HG03460 (cell line): ENCODE measurements at regions not wholly inside any gene's neighbourhood (a gene's known extent, or its start where the extent isn't known, plus 50 kb on each side); places are given as distances from the start of the nearest gene placed in this dataset.

Experiments used
- ATAC-seq: cut with Tn5 transposase; IDR thresholded peaks from one replicate; pipeline ENCODE4 v1.9.1; 2021; ENCODE audit not compliant: unreplicated experiment

DNA sequence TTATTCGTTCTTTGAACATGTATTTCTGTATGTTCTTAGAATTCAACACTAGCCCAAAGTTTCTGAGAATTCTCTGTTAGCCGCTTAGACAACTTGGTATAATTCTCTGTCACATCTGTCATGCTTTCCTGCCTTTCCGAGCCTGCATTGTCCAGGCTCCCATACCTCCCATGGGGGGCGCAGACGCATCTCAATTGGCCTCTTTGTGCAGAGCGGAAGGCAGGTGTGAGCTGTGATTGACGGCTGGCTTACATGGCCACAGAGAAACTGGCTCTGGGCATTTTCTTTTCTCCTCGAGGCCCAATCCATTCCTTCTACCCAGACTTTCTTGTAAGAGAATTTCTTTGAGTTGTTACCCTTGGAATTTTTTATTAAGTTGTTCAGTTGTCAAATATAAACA lies 132.7 kb upstream of the SESN3 start:
- no peak for ATAC-seq

DNA sequence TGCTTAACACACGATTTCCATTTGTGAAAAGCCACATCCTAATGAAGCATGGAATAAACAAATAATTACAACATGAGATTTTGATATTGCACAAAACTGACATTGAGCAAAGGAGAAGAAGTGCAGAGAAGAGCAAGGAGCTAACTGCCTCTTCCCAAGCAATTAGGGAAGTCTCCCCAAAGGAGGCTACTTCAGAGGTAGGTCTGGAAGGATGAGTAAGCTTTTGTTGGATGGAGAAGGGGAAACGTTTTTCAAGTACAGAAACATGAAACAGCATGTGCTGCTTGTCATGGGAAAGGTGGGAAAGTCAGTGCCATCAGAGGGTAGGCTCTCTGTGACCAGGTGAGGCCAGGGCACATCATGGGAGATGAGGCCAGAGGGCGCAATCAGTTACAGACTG lies 132.2 kb upstream of the SESN3 start:
- ATAC-seq, result no peak

DNA sequence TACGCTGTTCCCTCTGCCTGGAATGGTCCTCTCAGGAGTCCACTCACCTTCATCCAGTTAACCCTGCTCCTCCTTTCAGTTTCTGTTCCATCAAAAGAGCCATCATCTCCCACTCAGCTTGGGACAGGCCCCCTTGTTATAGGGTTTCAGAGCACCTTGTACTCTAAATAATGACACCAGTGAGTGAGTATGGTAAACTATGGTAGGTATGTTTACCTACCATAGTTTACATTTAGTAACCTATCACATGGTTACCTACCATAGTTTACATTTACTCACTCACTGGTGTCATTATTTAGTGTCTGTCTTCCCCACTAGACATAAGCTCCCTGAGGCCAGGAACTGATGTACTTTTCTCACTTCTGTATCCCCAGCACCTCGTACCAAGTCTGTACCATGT lies 130.2 kb upstream of the SESN3 start:
- no peak for ATAC-seq

DNA sequence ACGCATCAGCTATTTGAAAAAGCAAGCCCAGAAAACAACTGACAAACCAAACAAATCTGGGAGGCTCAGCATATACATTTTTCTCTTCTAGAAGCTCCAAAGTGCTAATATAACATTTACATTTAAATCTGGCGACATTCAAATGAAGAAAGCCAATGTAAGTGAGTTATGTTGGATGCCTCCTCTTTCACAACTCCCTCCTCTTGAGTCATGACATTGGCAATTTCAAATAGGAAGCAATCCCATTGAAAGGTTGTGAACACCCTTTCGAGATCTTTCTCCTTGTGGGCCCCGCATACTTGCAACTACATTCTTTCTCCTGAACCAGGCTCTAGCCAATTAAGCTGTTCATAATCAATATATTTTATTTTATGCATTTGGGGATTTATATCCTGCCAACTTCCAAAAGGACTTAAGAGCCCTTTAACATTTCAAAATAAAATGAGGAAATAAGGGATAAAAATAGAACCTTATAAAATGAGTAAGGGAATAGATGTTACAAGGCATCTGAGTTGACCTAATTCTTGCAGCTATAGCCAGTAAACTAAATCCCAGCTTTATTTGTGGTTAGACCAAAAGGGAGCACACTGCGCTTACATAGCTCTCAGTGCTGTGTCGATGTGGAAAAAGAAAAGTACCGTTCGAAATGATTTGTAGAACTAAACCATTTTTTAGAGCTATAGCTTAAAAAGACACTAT lies 129.5 kb upstream of the SESN3 start:
- no peak for ATAC-seq

DNA sequence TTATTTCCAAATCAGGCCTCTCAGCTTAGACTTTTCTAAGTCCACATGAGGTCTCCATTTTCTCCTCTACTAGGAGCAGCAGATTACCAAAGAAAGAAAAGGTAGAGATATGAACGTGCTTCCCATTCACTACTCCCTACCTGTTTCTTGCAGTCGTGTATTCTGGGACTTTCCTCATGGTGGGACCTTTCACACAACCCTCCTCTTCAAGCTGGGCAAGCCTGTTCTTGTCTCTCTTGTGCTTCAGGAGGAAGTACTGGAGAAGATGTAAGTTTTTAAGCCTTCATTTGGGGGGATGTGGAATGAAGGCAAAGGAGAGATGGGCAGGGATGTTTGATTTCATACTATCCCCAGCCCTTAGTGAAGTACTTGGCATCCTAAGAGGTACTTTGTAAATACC lies 128.8 kb upstream of the SESN3 start:
- no peak for ATAC-seq

DNA sequence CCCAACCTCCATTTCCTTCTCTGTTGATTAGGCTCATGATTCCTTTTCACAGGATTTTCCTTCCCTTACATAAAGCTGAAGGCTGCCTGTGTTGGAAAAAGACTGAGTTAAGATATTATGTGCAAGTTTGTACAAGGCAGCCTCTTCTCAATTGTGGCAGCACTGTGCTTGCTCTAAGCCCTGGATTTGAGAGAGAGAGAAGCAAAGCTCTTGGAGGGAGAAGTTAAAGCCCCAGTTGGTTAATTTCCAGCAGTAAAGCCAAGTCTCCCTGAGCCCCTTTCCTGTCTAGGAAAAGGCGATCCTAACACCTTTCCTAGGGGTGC lies 128.3 kb upstream of the SESN3 start:
- ATAC-seq, result no peak

DNA sequence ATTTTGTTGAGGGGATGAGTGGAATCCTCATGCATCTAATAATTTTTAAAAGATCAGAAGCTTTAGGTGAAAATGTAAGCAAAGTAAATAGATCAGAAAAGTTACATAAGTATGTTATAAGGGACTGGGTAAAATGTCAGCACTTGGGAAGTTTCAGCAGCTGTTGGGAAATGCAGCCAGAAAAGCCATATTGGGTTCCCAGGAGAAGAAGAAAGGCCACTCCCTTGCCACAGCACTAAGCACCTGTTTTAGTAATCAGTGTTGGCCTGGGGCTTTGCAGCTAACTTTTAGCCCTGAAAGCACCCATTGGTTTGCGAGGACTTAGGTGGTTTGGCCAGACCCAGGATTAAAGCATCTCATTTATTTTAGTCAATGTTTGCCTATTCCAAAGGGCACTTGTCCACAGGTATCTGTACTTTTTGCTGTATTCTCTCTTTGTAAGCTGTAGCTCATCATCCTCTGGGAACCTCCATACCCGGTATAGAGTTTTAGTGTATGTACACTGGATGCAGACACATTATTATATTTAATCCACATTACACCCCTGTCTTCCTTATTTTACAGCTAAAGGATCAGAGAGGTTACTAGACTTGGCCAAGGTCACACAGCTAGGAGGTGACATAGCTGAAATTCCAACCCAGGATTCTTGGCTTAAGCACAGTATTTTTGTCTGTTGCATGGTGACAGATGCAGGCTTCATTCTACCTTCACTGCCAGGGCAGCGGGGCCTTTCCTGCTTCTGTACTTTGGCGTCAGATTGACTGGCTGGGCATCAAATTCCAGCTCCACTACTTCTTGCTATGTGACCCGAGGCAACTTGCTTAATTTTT lies 127.7 kb upstream of the SESN3 start:
- ATAC-seq, result no peak

DNA sequence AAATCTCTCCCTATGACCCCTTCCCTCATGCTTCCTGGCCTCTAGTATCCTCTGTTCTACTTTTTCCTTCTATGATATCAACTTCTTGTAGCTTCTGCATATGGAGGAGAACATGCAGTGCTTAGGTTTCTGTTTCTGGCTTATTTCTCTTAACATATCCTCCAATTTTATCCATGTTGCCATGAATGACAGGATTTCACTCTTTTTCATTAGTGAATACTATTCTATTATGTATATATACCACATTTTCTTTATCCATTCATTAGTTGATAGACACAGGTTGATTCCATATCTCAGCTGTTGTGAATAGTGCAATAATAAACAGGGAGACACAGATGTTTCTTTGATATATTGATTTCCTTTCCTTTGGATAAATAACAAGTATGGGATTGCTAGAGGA lies 123.3 kb upstream of the SESN3 start:
- ATAC-seq, result no peak

DNA sequence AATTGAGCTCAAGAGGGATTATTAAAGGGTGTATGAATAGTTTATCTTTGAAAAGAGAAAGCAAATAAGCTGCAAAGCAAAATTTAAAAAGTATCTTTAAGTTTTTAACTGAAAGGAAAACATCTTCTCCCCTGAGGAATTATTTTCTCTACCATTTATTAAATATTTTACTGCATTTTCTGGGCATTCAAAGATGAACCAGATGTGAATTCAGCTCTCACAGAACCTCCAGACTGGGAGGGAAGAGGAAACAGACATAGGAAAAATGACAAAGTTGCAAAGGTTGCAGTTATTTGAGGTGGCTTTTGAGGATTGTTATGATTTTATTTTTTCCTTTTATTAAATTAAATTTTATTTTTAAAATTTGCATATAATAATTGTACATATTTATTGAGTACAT lies 122.7 kb upstream of the SESN3 start:
- no peak for ATAC-seq

DNA sequence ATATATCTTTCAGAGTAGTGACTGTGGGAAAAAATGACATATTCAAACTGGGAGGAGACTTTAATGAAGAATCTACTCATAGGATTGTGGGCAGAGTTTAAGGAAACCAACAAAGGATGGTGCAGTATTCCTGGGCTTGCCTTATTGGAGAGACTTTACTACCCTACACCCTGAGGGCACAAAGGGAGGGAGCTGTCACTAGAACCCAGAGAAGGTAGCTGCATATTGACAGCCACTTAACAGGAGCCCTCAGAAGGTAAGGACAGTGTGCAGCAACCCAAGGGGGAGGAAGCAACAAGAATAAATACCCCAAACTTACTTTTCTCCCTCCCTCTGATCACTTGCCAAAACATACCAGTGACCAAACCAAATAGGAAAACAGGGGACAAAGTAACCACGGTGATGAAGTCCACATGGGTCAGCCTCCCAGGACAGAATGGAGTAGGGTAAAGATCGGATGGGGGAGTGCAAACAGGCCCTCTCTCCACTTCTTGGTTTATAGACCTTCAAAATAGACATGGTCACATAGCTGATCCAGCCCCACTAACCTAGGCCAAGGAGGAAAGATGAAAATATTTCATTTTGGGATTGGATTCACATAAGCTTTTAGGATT lies 121.8 kb upstream of the SESN3 start:
- ATAC-seq, result no peak

DNA sequence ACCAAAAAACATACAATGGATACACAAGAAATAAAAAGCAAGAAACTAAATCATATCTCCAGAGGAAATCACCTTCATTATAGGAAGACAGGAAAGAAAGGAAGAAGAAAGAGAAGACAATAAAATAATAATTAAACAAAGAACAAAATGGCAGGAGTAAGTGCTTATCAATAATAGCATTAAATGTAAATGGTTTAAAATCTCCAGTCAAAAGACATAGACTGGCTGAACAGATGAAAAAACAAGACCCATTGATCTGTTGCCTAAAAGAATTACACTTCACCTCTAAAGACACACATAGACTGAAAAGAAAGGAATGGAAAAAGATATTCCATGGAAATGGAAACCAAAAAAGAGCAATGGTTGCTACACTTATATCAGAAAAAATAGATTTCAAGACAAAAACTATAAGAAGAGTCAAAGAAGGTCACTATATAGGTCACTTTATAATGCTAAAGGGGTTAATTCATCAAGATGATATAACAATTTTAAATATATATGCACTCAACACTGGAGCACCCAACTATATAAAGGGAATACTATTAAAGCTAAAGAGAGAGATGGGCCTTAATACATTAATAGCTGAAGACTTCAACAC lies 118.4 kb upstream of the SESN3 start:
- ATAC-seq, result no peak

DNA sequence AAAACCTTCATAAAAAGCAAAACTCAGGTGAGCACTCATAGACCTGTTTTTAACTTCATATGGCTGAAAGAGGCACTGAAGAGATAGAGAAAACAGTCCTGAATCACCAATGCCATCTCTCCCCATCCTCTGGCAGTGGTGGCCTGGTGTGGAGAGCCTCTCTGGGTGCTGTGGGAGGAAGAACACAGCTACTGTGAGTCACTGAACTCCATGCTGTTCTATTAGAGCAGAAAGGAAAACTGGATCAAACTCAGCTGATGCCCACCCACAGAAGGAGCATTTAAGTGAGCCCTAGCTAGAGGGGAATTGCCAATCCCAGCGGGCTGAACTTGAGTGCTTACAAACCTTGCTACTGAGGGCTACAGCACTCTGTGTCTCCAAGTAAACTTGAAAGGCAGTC lies 115.3 kb upstream of the SESN3 start:
- ATAC-seq, result no peak

DNA sequence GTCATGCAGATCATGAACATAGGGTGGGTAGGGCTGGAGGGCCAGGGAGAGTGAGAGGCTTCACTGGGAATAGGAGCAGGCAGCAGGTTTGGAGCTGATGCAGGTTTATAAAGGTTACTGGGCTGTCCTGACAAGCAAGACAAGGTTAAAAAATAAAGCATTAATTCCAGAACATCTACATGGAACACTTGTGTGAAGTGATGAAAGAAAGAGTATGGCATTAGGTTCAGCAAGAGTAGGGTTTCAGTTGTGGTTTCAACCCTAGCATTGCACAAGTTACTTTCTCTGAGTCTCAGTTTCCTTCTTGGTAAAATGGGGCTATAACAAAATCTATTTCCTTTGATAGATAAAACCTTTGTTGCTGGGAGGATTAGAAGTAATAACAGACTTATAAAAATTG lies 114.6 kb upstream of the SESN3 start:
- ATAC-seq, result no peak

DNA sequence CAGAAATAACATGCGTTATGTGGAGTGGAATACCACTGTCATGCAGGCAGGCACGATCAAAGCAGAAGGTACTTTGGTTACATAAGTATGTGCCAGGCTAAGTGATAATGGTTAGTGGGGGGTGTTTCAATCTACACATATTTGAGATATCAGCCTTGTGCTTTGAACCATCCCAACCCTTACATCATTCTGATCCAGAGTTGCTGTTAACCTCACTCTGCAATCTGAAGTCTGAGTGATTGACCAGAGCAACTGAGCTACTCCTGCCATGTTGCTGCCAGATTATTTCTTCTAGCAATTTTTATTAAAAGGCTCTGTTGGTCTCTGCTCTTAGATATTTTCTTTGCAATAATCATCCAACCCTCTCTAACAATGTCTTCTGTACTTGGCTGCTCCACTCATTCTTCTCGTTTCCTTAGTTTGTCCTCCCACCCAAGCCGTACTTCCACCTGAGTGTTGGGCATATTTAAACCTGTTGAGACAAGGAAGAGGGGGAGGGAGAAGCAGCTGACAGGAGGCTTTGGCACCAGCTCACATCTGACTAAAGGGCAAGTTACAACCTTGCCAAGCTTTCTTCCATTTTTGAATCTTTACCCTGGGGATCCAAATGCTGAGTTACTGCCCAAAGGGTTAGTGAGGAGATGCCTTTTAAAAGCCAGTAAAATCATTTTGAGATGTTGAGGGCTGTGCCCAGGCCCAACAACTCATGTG lies 114.1 kb upstream of the SESN3 start:
- ATAC-seq, result no peak

DNA sequence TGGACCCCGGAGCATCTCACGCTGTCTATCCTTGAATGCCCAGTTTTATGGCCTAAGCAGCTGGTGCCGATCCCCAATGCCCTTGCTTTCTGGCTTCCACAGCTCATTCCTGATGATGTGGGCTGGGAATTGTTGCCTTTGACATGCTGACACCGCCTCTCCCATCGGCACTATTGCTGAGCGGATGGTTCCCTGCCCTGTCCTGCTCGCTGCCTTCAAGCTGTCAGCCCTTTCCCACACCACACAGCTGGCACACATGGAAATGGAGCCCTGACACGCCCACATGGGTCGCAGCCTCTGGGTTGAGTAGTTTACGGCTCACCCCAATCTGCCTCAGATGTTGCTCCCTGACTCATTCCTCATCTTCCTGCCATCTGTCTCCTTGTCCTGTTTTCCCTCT lies 110.2 kb upstream of the SESN3 start:
- no peak for ATAC-seq

DNA sequence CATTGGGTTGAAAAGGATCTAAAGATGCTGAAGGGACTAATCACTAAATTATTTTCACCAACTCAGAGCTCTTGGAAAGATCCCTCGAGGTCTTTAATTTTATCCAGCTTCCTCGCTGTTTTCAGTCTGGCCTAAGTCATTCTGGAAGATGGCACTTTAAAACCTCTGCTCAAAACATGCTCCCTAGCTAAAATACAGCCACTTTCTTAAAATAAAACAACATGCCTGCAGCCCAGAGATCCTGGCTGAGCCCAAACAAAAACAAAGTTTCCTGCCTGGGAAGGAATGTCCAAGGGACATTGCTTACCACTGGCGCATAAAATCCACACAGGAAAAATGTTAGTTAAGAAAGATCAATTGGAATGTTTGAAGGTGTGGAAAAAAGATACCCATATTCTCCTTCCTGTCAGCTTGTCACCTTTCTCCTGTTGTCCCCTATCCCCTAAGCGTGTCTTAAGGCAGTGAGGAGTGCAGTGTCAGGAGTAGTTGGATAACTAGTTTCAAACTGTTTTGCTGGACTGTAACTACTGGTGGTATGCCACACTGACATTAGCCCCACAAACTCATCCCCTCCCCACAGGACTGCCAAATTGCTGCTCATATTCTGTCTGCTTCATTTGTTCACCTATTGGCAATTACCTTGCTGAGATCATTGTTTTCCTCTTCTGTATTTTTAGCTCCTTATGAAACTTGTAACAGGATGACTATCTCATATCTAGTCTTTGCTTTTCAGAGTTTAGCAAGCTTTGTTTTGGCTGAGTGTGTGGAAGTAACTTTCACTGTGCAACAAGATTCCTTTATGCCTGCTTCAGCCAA lies 108.3 kb upstream of the SESN3 start:
- no peak for ATAC-seq

DNA sequence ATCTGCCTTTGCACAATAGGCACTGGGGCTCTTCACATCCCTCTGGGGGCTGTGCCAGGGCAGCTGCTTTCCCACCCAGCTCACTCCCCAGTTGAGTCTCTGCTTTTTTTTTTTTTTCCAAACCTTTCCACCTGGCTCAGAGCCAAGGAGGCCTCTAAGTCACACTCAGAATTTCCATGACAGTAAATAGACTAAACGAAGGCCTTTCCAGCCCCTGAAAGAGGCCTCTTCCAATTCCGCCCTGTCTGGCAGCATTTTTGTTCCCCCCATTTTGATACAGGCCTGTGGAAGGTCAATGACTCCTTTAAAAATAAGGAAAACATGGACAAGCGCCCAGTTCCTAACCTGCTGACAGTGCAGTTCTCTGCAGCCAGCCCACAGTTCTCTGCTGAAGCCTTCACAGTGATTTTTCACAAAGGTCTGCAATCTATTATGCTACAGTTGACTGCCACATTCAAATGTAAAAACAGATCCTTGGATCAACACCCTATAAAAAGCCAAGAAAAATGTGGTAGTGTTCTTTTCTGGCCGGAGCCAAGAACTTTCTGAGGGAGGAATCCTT lies 107.5 kb upstream of the SESN3 start:
- ATAC-seq, result no peak

DNA sequence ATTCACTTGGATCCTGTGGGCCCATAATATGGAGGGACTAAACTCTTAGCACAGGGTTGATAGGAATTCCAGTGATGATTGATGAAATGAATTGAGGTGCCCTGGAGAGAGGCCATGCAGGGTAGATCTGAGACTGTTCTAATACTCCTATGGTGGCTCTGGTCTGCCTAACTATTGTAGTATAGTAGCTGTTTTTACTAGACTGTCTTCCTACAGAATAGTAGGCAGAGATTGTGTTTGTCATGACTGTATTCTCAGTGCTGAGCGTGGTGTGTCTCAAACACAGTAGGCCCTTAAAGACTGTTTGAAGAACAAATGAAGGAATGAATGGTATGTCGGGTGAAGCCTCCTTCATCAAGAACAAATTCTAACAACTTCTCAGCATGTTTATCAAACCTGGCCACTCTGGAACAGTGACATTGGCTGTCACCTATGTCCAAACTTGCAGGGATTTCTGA lies 107.0 kb upstream of the SESN3 start:
- peak; percentile 6 for ATAC-seq

DNA sequence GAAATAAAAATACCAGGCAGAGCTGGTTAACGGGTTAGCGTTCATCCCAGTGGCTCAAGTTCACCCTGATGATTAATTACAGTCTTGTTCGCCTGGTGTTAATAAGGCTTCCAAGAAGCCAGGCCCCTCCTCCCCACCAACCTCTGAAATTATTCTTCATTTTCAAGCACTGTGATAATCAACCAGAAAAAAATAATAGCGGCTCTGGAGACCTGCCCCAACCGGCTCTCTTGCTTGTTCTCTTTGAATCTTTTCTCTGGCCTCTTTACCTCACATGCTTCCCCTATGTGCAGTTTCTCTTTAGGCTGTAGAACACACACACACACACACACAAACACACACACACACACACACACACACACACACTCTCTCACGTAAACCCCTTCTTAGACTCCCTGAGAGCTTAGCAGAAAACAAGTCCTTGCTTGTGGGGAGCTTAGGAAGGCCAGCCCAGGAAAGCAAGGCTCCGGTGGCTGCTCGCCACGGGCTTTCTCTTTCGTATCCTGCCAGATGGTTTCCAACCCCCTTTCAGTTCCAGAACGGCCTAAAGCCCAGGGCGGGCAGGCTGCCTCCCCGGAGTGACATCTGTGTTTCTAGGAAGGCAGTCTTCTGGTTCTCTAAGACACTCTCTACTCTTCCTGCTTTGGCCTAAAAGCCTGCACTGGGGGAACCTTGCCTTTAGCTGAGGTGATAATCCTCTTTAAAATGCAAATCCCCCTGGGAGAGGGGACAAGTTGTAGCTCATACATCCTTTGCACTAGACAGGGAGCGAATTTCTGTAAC lies 106.4 kb upstream of the SESN3 start:
- ATAC-seq, result peak; percentile 88
